GM06990 (cell line): ENCODE measurements at regions not wholly inside any gene's neighbourhood (a gene's known extent, or its start where the extent isn't known, plus 50 kb on each side); places are given as distances from the start of the nearest gene placed in this dataset.

Experiments
- DNase-seq: peaks from one replicate; pipeline ENCODE4 v3.0.0-alpha.2; 2011; ENCODE audit not compliant: insufficient read length; ENCODE audit errors: extremely low read depth
- H3K27me3 ChIP-seq: replicated peaks from 2 replicates; pipeline ENCODE4 v1.6.0; 2011; ENCODE audit warnings: low read length; ENCODE audit not compliant: control insufficient read depth, insufficient read depth
- H3K36me3 ChIP-seq: 2 replicates; pipeline ENCODE4 v1.5.1; 2011; ENCODE audit warnings: low read length; ENCODE audit not compliant: control insufficient read depth, insufficient read depth
- H3K4me3 ChIP-seq: replicated peaks from 2 replicates; pipeline ENCODE4 v1.5.1; 2011; ENCODE audit warnings: low read depth, mild to moderate bottlenecking, control low read depth, low read length
- CTCF ChIP-seq: IDR thresholded peaks from 2 replicates; pipeline ENCODE4 v1.5.1; 2011; ENCODE audit warnings: low read length, control low read depth, mild to moderate bottlenecking, inconsistent platforms; ENCODE audit not compliant: insufficient read depth, poor library complexity, severe bottlenecking

DNA sequence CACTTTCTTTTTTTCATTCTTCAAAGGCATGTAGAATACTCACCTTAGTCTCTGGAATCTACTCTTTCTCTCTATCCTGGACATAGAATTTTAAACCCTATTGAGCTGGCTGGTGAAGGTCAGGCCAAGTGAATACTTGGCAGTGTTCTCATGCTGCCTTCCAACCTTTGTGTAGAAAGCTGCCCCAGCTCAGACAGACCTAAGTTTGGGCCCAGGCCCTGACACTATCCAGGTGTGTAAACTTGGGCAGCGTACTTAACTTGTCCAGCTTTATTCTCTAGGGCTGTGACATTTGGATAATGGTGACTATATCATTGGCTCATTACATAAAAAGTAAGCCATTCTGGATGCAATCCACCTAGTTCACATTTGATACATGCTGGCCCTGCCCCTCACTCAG is 298.3 kb downstream of the IRX1 start:
- H3K4me3 ChIP-seq = no peak overlapping the region
- TF ChIP-seq CTCF = no peak
- no peaks in the 10 kb centered on the region for H3K36me3 ChIP-seq
- no peaks in the 10 kb centered on the region for H3K27me3 ChIP-seq
- DNase-seq = no peak

GRCh38 chr5:3896098-3896497 is 300.5 kb downstream of the IRX1 start:
- H3K27me3 ChIP-seq = no peaks in the 10 kb centered on the region
- H3K36me3 ChIP-seq = no peaks in the 10 kb centered on the region
- no peak for DNase-seq
- no peak for TF ChIP-seq CTCF
- no peak overlapping the region for H3K4me3 ChIP-seq

DNA sequence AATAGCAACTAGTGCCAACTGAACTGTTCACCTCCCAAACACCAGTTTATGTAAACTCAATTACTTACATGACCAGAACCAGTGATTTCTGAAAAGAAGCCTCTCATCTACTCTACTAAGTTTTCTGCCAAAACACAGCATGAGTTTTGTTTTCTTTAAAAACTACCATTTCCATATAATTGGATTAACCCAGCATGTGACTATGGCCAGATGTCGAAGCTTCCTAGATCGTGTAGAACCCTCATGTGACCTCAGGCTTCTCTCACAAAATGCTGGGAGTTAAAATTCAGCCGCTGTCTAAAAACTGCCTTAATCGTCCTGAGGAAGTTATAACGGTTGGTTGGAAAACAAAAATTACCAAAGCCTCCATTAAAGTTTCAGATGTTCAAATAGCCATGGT is 303.5 kb downstream of the IRX1 start:
- no peak for TF ChIP-seq CTCF
- Histone ChIP-seq H3K27me3 (no peaks in the 10 kb centered on the region), H3K36me3 (no peaks in the 10 kb centered on the region), H3K4me3 (no peak overlapping the region)
- DNase-seq = no peak

DNA sequence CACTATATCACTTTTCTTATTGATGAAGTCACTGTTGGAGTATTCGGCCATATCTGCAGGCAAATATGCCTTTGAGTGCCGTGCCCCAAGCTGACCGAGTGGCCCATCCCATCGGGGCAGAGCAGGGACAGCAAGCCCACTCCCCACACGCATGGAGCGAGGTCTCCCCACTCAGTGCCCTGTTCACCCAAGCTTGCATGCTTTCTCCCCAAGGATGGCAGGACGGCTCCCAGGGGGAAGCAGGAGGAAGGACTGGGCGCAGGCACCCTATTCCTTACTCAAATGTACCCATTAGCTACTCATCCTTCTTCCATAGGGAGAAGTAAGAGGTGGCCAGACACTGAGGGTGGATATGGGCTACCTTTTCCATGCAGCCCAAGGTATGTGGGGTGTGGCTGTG is 309.0 kb downstream of the IRX1 start:
- TF ChIP-seq CTCF = no peak
- no peaks in the 10 kb centered on the region for H3K27me3 ChIP-seq
- no peak for DNase-seq
- H3K36me3 ChIP-seq = no peaks in the 10 kb centered on the region
- no peak overlapping the region for H3K4me3 ChIP-seq

DNA sequence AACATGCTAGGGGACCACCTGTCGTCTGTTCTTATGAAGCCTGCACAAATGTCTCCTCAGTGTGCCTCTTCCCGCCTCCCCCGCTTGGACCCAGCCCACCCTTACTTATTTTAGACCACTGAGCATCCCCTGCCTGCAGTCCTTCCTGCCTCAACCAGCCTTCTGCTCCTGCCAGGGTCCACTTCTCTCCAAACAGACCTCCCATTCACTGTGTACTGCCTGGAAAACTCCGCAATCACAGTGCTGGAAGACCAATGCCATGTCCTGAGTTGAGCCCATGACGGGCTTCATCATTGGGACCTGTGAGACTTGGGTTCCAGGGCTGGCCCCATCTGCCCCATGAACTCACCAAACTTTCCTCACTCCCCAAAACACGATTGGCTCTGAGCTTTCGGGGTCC is 309.4 kb downstream of the IRX1 start:
- Histone ChIP-seq H3K4me3 (no peak overlapping the region), H3K36me3 (no peaks in the 10 kb centered on the region), H3K27me3 (no peaks in the 10 kb centered on the region)
- TF ChIP-seq CTCF = no peak
- no peak for DNase-seq

DNA sequence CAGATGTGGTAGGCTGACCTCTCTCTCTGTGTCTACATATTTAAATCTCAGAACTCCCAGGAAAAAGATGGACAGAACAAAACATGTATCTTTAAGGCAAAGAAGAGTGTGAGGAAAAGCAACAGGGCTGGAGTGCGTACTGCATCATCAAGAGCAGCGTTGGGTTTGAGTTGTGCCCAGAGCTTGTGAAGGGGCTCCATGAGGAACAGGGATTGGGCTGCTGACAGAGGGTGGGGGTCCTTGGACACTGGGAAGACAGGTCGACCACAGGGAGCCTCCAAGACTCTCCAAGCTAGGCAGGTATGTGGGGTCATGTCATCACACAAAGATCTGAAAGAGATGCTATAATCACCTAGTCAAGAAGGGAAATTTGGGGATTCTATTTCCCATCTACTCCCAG is 309.9 kb downstream of the IRX1 start:
- Histone ChIP-seq H3K27me3 (no peaks in the 10 kb centered on the region), H3K4me3 (no peak overlapping the region), H3K36me3 (no peaks in the 10 kb centered on the region)
- TF ChIP-seq CTCF = no peak
- no peak for DNase-seq
